ENCODE measurements at regions not wholly inside any gene's neighbourhood (a gene's known extent, or its start where the extent isn't known, plus 50 kb on each side); places are given as distances from the start of the nearest gene placed in this dataset.

GRCh38 chr2:7813541-7814292 lies 868.1 kb upstream of the ID2 start:
- TF ChIP-seq, protein P1, sequence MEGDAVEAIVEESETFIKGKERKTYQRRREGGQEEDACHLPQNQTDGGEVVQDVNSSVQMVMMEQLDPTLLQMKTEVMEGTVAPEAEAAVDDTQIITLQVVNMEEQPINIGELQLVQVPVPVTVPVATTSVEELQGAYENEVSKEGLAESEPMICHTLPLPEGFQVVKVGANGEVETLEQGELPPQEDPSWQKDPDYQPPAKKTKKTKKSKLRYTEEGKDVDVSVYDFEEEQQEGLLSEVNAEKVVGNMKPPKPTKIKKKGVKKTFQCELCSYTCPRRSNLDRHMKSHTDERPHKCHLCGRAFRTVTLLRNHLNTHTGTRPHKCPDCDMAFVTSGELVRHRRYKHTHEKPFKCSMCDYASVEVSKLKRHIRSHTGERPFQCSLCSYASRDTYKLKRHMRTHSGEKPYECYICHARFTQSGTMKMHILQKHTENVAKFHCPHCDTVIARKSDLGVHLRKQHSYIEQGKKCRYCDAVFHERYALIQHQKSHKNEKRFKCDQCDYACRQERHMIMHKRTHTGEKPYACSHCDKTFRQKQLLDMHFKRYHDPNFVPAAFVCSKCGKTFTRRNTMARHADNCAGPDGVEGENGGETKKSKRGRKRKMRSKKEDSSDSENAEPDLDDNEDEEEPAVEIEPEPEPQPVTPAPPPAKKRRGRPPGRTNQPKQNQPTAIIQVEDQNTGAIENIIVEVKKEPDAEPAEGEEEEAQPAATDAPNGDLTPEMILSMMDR (IDR thresholded peaks at IDR 0.05; ENCODE audit: insufficient read depth, low read length, poor library complexity, severe bottlenecking): no peak
- no peak overlapping the region for H3K4me3 ChIP-seq (replicated peaks; ENCODE audit: low read depth, low read length)
- no peak for DNase-seq (ENCODE audit: extremely low read depth, insufficient read length)
- no peaks in the 10 kb centered on the region for H3K27me3 ChIP-seq (replicated peaks; ENCODE audit: control insufficient read depth, insufficient read depth, low read length)
- H3K36me3 ChIP-seq (ENCODE audit: control insufficient read depth, insufficient read depth, low read length): no peaks in the 10 kb centered on the region

DNA sequence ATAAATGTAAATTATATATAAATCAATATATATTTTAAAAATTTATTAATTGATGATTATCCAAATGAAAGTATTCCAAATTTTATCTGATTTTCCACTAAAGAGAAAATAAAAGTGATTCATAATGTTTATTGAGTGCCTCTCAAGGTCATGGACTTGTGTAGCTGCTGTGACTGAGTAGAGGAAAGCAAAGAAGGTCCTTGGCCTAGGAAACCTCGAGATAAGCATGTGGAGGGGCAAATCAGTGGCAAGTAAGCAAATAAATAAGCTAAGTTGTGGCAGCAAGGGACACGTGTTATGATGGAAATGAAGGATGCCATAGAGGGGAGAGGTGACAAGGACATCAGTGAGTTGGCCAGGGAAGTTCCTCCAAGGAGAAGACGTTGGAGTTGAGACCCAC lies 866.1 kb upstream of the ID2 start:
- Histone ChIP-seq H3K4me3 (replicated peaks; ENCODE audit: low read depth, low read length) (no peak overlapping the region), H3K36me3 (ENCODE audit: control insufficient read depth, insufficient read depth, low read length) (no peaks in the 10 kb centered on the region), H3K27me3 (replicated peaks; ENCODE audit: control insufficient read depth, insufficient read depth, low read length) (no peaks in the 10 kb centered on the region)
- TF ChIP-seq, protein P1 (IDR thresholded peaks at IDR 0.05; ENCODE audit: insufficient read depth, low read length, poor library complexity, severe bottlenecking): no peak
- no peak for DNase-seq (ENCODE audit: extremely low read depth, insufficient read length)

- H3K4me3 ChIP-seq (replicated peaks; ENCODE audit: low read depth, low read length): no peak overlapping the region
- TF ChIP-seq, protein P1 (IDR thresholded peaks at IDR 0.05; ENCODE audit: insufficient read depth, low read length, poor library complexity, severe bottlenecking): no peak
- no peak for DNase-seq (ENCODE audit: extremely low read depth, insufficient read length)
- no peaks in the 10 kb centered on the region for H3K36me3 ChIP-seq (ENCODE audit: control insufficient read depth, insufficient read depth, low read length)
- H3K27me3 ChIP-seq (replicated peaks; ENCODE audit: control insufficient read depth, insufficient read depth, low read length): no peaks in the 10 kb centered on the region
These were observed 865.6 kb upstream of the ID2 start for GRCh38 chr2:7816233-7816632.

- Histone ChIP-seq H3K36me3 (ENCODE audit: control insufficient read depth, insufficient read depth, low read length) (no peaks in the 10 kb centered on the region), H3K4me3 (replicated peaks; ENCODE audit: low read depth, low read length) (no peak overlapping the region), H3K27me3 (replicated peaks; ENCODE audit: control insufficient read depth, insufficient read depth, low read length) (no peaks in the 10 kb centered on the region)
- TF ChIP-seq, protein P1 (IDR thresholded peaks at IDR 0.05; ENCODE audit: insufficient read depth, low read length, poor library complexity, severe bottlenecking): no peak
- DNase-seq (ENCODE audit: extremely low read depth, insufficient read length): no peak
These were observed 864.9 kb upstream of the ID2 start for GRCh38 chr2:7816944-7817343.

DNA sequence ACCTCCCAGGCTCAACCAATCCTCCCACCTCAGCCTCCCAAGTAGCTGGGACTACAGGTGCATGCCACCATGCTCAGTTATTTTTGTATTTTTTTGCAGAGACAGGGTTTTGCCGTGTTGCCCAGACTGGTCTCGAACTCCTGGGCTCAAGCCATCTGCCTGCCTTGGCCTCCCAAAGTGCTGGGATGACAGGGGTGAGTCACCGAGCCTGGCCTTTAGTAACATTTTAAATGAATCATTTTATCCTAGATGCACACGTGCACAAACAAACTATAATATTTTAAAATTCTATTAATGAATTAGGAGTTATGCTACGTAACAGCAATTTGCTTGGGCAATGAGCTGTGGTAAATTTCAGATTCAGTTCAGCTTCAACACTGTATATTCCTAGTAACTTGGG lies 862.5 kb upstream of the ID2 start:
- TF ChIP-seq, protein P1 (IDR thresholded peaks at IDR 0.05; ENCODE audit: insufficient read depth, low read length, poor library complexity, severe bottlenecking): no peak
- Histone ChIP-seq H3K27me3 (replicated peaks; ENCODE audit: control insufficient read depth, insufficient read depth, low read length) (no peaks in the 10 kb centered on the region), H3K36me3 (ENCODE audit: control insufficient read depth, insufficient read depth, low read length) (no peaks in the 10 kb centered on the region), H3K4me3 (replicated peaks; ENCODE audit: low read depth, low read length) (no peak overlapping the region)
- DNase-seq (ENCODE audit: extremely low read depth, insufficient read length): no peak

- DNase-seq (ENCODE audit: extremely low read depth, insufficient read length): no peak
These were observed 862.0 kb upstream of the ID2 start for GRCh38 chr2:7819850-7820249.

More at GRCh38 chr2:7819850-7820249, 862.0 kb upstream of the ID2 start:
- Histone ChIP-seq H3K4me3 (replicated peaks; ENCODE audit: low read depth, low read length) (no peak overlapping the region), H3K36me3 (ENCODE audit: control insufficient read depth, insufficient read depth, low read length) (no peaks in the 10 kb centered on the region), H3K27me3 (replicated peaks; ENCODE audit: control insufficient read depth, insufficient read depth, low read length) (no peaks in the 10 kb centered on the region)
- TF ChIP-seq, protein P1 (IDR thresholded peaks at IDR 0.05; ENCODE audit: insufficient read depth, low read length, poor library complexity, severe bottlenecking): no peak
